OCI-LY3 (cell line): ENCODE measurements at regions not wholly inside any gene's neighbourhood (a gene's known extent, or its start where the extent isn't known, plus 50 kb on each side); places are given as distances from the start of the nearest gene placed in this dataset.

ENCODE experiments used
- EZH2phosphoT487 ChIP-seq: fragments of 200-600 bp; shearing (Covaris generic); IDR thresholded peaks from 2 replicates; pipeline ENCODE4 v1.6.1; 2018; ENCODE audit warnings: antibody characterized with exemption, mixed run types, low read depth
- TF ChIP-seq, protein P1 (sequence below): fragments of 200-600, 300-600 bp; sonication (generic); IDR thresholded peaks from 2 replicates; pipeline ENCODE4 v1.5.1; 2014; ENCODE audit warnings: antibody characterized with exemption, low read length, low read depth

DNA sequence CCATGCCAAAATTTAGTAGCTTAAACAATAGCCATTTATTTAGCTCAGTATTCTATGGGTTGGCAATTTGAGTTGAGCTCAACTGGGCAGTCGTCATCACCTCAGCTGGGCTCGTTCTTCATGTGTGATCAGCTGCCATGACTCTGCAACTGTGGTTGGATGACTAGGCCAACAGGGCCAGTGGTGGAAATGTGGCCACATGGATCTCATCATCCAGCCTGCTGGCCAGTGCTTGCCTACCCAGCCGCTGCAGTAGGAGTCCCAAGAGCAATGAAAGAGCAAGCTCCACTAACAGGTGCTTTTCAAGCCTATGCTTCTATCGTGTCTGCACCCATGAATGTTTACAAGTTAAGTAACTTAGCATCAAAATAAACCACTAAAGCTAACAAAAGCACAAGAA, 158.0 kb downstream of the ATPSCKMT start:
- TF ChIP-seq EZH2phosphoT487 = no peak
- TF ChIP-seq, protein P1, sequence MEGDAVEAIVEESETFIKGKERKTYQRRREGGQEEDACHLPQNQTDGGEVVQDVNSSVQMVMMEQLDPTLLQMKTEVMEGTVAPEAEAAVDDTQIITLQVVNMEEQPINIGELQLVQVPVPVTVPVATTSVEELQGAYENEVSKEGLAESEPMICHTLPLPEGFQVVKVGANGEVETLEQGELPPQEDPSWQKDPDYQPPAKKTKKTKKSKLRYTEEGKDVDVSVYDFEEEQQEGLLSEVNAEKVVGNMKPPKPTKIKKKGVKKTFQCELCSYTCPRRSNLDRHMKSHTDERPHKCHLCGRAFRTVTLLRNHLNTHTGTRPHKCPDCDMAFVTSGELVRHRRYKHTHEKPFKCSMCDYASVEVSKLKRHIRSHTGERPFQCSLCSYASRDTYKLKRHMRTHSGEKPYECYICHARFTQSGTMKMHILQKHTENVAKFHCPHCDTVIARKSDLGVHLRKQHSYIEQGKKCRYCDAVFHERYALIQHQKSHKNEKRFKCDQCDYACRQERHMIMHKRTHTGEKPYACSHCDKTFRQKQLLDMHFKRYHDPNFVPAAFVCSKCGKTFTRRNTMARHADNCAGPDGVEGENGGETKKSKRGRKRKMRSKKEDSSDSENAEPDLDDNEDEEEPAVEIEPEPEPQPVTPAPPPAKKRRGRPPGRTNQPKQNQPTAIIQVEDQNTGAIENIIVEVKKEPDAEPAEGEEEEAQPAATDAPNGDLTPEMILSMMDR = no peak
